SK-N-SH treated with all-trans-retinoic acid at 6 μM for 48 hours (cell line): ENCODE measurements at regions not wholly inside any gene's neighbourhood (a gene's known extent, or its start where the extent isn't known, plus 50 kb on each side); places are given as distances from the start of the nearest gene placed in this dataset.

Experiments
- ATAC-seq: fragments of 200-7000 bp; cut with Tn5 transposase; 3 replicates; pipeline ENCODE4 v1.9.1; 2020; ENCODE audit warnings: mild to moderate bottlenecking, moderate library complexity
- ARNTL ChIP-seq: fragments of 450-650 bp; formaldehyde crosslinking; IDR thresholded peaks from 2 replicates; pipeline ENCODE4 v1.5.0; 2020; ENCODE audit warnings: low read depth, mild to moderate bottlenecking, moderate library complexity, borderline replicate concordance
- BACH2 ChIP-seq: fragments of 250-450 bp; sonication (Bioruptor Pico); IDR thresholded peaks from 2 replicates; pipeline ENCODE4 v1.9.0; 2021; ENCODE audit warnings: mild to moderate bottlenecking, borderline replicate concordance
- CREB5 ChIP-seq: fragments of 250-450 bp; sonication (Bioruptor Pico); IDR thresholded peaks from 2 replicates; pipeline ENCODE4 v1.5.1; 2020; ENCODE audit warnings: low read depth, mild to moderate bottlenecking, moderate library complexity
- CSDC2 ChIP-seq: fragments of 250-450 bp; sonication (Bioruptor Pico); IDR thresholded peaks from 2 replicates; pipeline ENCODE4 v1.5.0; 2020; ENCODE audit warnings: mild to moderate bottlenecking, moderate library complexity
- CSRNP3 ChIP-seq: fragments of 250-450 bp; sonication (Bioruptor Pico); IDR thresholded peaks from 2 replicates; pipeline ENCODE4 v1.5.1; 2021; ENCODE audit warnings: mild to moderate bottlenecking, moderate library complexity
- ESRRG ChIP-seq: fragments of 250-450 bp; sonication (Bioruptor Pico); IDR thresholded peaks from 2 replicates; pipeline ENCODE4 v1.6.1; 2021; ENCODE audit warnings: mild to moderate bottlenecking
- ISL1 ChIP-seq: fragments of 250-450 bp; sonication (Bioruptor Pico); IDR thresholded peaks from 2 replicates; pipeline ENCODE4 v2.1.2; 2022; ENCODE audit warnings: mild to moderate bottlenecking, moderate library complexity
- OSR1 ChIP-seq: fragments of 250-450 bp; sonication (Bioruptor Pico); IDR thresholded peaks from 2 replicates; pipeline ENCODE4 v1.8.0; 2022; ENCODE audit warnings: moderate library complexity, mild to moderate bottlenecking, inconsistent platforms
- PATZ1 ChIP-seq: fragments of 250-450 bp; sonication (Bioruptor Pico); IDR thresholded peaks from 2 replicates; pipeline ENCODE4 v1.8.0; 2020; ENCODE audit warnings: mild to moderate bottlenecking, moderate library complexity, borderline replicate concordance
- POU6F1 ChIP-seq: fragments of 250-450 bp; sonication (Bioruptor Pico); IDR thresholded peaks from 2 replicates; pipeline ENCODE4 v1.8.0; 2021; ENCODE audit warnings: low read depth, mild to moderate bottlenecking, moderate library complexity, borderline replicate concordance
- PPARA ChIP-seq: fragments of 250-450 bp; sonication (Bioruptor Pico); IDR thresholded peaks from 2 replicates; pipeline ENCODE4 v1.5.0; 2020; ENCODE audit warnings: mild to moderate bottlenecking, borderline replicate concordance
- RARB ChIP-seq: fragments of 250-450 bp; sonication (Bioruptor Pico); IDR thresholded peaks from 2 replicates; pipeline ENCODE4 v1.8.0; 2021; ENCODE audit warnings: mild to moderate bottlenecking, moderate library complexity
- SNAI2 ChIP-seq: fragments of 250-450 bp; sonication (Bioruptor Pico); IDR thresholded peaks from 2 replicates; pipeline ENCODE4 v1.5.0; 2020; ENCODE audit warnings: mild to moderate bottlenecking, moderate library complexity
- TCF4 ChIP-seq: fragments of 250-450 bp; sonication (Bioruptor Pico); IDR thresholded peaks from 2 replicates; pipeline ENCODE4 v1.8.0; 2021; ENCODE audit warnings: mild to moderate bottlenecking, moderate library complexity, borderline replicate concordance
- TOX ChIP-seq: fragments of 250-450 bp; sonication (Bioruptor Pico); IDR thresholded peaks from 2 replicates; pipeline ENCODE4 v1.8.0; 2021; ENCODE audit warnings: mild to moderate bottlenecking, moderate library complexity, borderline replicate concordance
- ZC3H10 ChIP-seq: fragments of 250-450 bp; sonication (Bioruptor Pico); IDR thresholded peaks from 2 replicates; pipeline ENCODE4 v1.5.1; 2021; ENCODE audit warnings: mild to moderate bottlenecking, moderate library complexity
- ZNF565 ChIP-seq: fragments of 450-650 bp; formaldehyde crosslinking; conservative IDR thresholded peaks from 2 replicates; pipeline ENCODE4 v1.5.0; 2020; ENCODE audit warnings: low read depth, mild to moderate bottlenecking, moderate library complexity
- ZNF70 ChIP-seq: fragments of 450-650 bp; formaldehyde crosslinking; IDR thresholded peaks from 2 replicates; pipeline ENCODE4 v1.5.0; 2020; ENCODE audit warnings: mild to moderate bottlenecking, moderate library complexity
- ZNF8 ChIP-seq: fragments of 450-650 bp; formaldehyde crosslinking; IDR thresholded peaks from 2 replicates; pipeline ENCODE4 v1.5.0; 2020; ENCODE audit warnings: mild to moderate bottlenecking, moderate library complexity

GRCh38 chr17:12402963-12403622 lies 262.6 kb upstream of the MYOCD start:
- TF ChIP-seq SNAI2 (CRISPR knock-in tag): no peak
- no peak for TF ChIP-seq TCF4
- TF ChIP-seq OSR1: no peak
- TF ChIP-seq PATZ1 (CRISPR knock-in tag): no peak
- no peak for ATAC-seq

GRCh38 chr17:12403881-12404398 lies 261.8 kb upstream of the MYOCD start:
- ATAC-seq: no peak
- TF ChIP-seq ZNF8 (CRISPR knock-in tag): no peak
- no peak for TF ChIP-seq ARNTL (CRISPR knock-in tag)
- no peak for TF ChIP-seq ZNF565 (CRISPR knock-in tag)
- TF ChIP-seq, all 23 proteins: peak for 0

GRCh38 chr17:12406623-12407215 lies 259.0 kb upstream of the MYOCD start:
- no peak for ATAC-seq
- TF ChIP-seq ARNTL (CRISPR knock-in tag) (no peak), PPARA (CRISPR knock-in tag) (no peak), BACH2 (CRISPR knock-in tag) (no peak), PATZ1 (CRISPR knock-in tag) (no peak), CSDC2 (no peak), ISL1 (CRISPR knock-in tag) (no peak), RARB (CRISPR knock-in tag) (no peak), SNAI2 (CRISPR knock-in tag) (no peak)

- TF ChIP-seq BACH2 (CRISPR knock-in tag) (no peak), ZNF70 (CRISPR knock-in tag) (no peak), TOX (CRISPR knock-in tag) (no peak), ZC3H10 (CRISPR knock-in tag) (no peak)
- TF ChIP-seq, all 23 proteins: peak for 0
- no peak for ATAC-seq
These were observed 258.0 kb upstream of the MYOCD start for GRCh38 chr17:12407495-12408252.

GRCh38 chr17:12409082-12409481 lies 256.6 kb upstream of the MYOCD start:
- TF ChIP-seq ZNF565 (CRISPR knock-in tag) (no peak), SNAI2 (CRISPR knock-in tag) (no peak), CREB5 (CRISPR knock-in tag) (no peak), RARB (CRISPR knock-in tag) (no peak), TCF4 (no peak), CSRNP3 (CRISPR knock-in tag) (no peak), ZNF8 (CRISPR knock-in tag) (no peak), POU6F1 (no peak), ESRRG (CRISPR knock-in tag) (no peak), TOX (CRISPR knock-in tag) (no peak)
- ATAC-seq: no peak
